Dedifferentiated amniotic fluid mesenchymal stem cell (primary cell): ENCODE measurements at regions not wholly inside any gene's neighbourhood (a gene's known extent, or its start where the extent isn't known, plus 50 kb on each side); places are given as distances from the start of the nearest gene placed in this dataset.

ENCODE experiments used
- DNase-seq: peaks from one replicate; pipeline ENCODE4 v3.0.0-alpha.2; 2016; ENCODE audit errors: extremely low spot score

GRCh38 chr9:115169003-115169402, 51.0 kb upstream of the TNC start:
- DNase-seq = no peak

GRCh38 chr9:115170358-115171073, 52.6 kb upstream of the TNC start:
- peak; percentile 44 for DNase-seq

GRCh38 chr9:115171921-115172388, 54.0 kb upstream of the TNC start:
- DNase-seq = no peak

- no peak for DNase-seq
Measured at GRCh38 chr9:115182264-115182663, 64.3 kb upstream of the TNC start.

- no peak for DNase-seq
Measured at GRCh38 chr9:115183436-115183835, 65.5 kb upstream of the TNC start.

GRCh38 chr9:115189686-115190085, 71.7 kb upstream of the TNC start:
- DNase-seq = no peak

- DNase-seq = no peak
Measured at GRCh38 chr9:115191667-115192066, 73.7 kb upstream of the TNC start.

- DNase-seq = no peak
Measured at GRCh38 chr9:115192280-115192679, 74.3 kb upstream of the TNC start.

GRCh38 chr9:115192835-115193525, 75.0 kb upstream of the TNC start:
- no peak for DNase-seq

- DNase-seq = no peak
Measured at GRCh38 chr9:115193777-115194176, 75.8 kb upstream of the TNC start.

- DNase-seq = no peak
Measured at GRCh38 chr9:115194216-115194615, 76.3 kb upstream of the TNC start.

GRCh38 chr9:115195912-115196311, 78.0 kb upstream of the TNC start:
- DNase-seq = no peak

GRCh38 chr9:115196919-115197318, 79.0 kb upstream of the TNC start:
- no peak for DNase-seq

GRCh38 chr9:115198001-115198400, 80.0 kb upstream of the TNC start:
- no peak for DNase-seq

GRCh38 chr9:115200711-115201505, 83.0 kb upstream of the TNC start:
- no peak for DNase-seq

GRCh38 chr9:115202181-115202580, 84.2 kb upstream of the TNC start:
- no peak for DNase-seq

- peak; percentile 72 for DNase-seq
Measured at GRCh38 chr9:115202960-115203751, 85.2 kb upstream of the TNC start.

GRCh38 chr9:115204904-115205453, 87.0 kb upstream of the TNC start:
- peak; percentile 38 for DNase-seq

GRCh38 chr9:115207003-115207836, 89.3 kb upstream of the TNC start:
- no peak for DNase-seq

GRCh38 chr9:115208501-115208900, 90.5 kb upstream of the TNC start:
- peak; percentile 67 for DNase-seq
